ENCODE measurements at regions not wholly inside any gene's neighbourhood (a gene's known extent, or its start where the extent isn't known, plus 50 kb on each side); places are given as distances from the start of the nearest gene placed in this dataset.

DNA sequence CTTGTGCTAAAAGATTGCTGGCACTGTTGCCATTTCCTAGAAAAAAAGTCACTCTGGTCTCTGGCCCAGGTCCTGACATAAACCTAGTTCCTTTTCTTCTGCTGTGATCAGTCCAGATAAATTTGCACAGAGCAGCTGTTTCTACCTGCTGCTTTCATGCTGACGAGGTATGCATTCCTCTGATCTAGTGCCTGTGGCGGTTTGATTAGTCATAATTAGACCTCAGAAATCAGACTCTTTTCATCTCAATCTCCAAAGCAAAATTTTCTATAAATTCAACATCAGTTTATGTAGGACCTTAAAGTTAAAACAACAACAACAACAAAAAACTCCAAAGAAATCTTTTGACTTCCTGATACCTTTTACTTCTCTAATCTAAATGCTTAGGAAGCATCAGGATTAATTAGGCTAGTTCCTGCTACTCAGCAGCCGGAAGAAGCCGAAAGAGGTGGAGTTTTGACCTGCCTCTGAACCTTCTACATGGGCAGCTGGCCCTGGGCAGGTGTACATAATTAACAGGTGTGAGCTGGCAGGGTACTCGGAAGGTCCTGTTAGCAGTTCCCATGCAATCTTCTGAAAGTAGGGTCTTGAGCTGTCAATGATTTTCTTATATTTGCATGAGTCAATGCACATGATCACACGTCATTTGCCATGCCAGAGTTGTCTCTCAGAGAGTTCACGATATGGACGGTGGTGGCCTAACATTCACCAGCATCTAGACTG, 83.3 kb upstream of the CCDC112 start:
- TF ChIP-seq, protein P1, sequence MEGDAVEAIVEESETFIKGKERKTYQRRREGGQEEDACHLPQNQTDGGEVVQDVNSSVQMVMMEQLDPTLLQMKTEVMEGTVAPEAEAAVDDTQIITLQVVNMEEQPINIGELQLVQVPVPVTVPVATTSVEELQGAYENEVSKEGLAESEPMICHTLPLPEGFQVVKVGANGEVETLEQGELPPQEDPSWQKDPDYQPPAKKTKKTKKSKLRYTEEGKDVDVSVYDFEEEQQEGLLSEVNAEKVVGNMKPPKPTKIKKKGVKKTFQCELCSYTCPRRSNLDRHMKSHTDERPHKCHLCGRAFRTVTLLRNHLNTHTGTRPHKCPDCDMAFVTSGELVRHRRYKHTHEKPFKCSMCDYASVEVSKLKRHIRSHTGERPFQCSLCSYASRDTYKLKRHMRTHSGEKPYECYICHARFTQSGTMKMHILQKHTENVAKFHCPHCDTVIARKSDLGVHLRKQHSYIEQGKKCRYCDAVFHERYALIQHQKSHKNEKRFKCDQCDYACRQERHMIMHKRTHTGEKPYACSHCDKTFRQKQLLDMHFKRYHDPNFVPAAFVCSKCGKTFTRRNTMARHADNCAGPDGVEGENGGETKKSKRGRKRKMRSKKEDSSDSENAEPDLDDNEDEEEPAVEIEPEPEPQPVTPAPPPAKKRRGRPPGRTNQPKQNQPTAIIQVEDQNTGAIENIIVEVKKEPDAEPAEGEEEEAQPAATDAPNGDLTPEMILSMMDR (IDR thresholded peaks at IDR 0.05; ENCODE audit: low read depth, low read length, missing control alignments) = no peak
- DNase-seq (ENCODE audit: low read depth) = peak; percentile 21
- H3K4me3 ChIP-seq (ENCODE audit: low read depth, low read length) = no peak overlapping the region

DNA sequence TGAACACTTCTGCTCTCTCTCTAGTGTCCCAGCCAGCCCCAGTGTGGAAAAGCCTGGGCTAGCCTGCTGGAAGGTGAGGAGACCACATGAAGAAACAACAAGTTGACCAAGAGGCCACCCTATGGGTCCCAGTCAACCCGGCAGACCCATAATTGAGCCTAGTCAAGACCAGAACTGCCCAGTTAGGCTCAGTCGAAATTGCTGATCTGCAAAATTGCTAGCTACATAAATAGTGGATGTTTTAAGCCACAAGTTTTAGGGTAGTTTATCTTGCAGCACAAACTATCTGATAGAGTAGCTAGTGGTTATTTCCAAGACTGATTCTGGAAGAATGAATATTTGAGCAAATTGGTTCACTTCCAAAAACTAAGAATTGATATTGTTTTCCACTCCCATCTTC, 82.3 kb upstream of the CCDC112 start:
- no peak for DNase-seq (ENCODE audit: low read depth)

GRCh38 chr5:115377468-115378217, 81.2 kb upstream of the CCDC112 start:
- TF ChIP-seq, protein P1 (IDR thresholded peaks at IDR 0.05; ENCODE audit: low read depth, low read length, missing control alignments) = no peak
- peak; percentile 22 for DNase-seq (ENCODE audit: low read depth)
- no peak overlapping the region for H3K4me3 ChIP-seq (ENCODE audit: low read depth, low read length)

More for the DNA sequence above, 82.3 kb upstream of the CCDC112 start:
- H3K4me3 ChIP-seq (ENCODE audit: low read depth, low read length) = no peak overlapping the region
- TF ChIP-seq, protein P1 (IDR thresholded peaks at IDR 0.05; ENCODE audit: low read depth, low read length, missing control alignments) = no peak

DNA sequence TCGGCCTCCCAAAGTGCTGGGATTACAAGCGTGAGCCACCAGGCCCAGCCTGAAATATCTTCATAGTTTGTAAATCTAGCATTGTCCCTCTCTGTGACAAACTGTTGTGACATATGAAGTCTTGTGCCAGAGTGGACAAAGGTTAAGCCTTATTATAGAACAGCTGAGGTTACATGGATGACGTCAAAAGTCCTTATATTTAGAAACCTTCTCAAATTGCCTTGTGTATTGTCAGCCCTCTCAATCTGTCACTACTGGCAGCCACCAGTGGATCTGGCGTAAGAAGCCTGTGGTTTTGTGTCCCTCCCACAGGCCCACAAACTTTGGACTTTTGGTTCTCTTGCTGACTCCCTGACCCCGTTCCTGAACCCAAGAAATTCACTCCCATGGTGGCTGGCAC, 79.4 kb upstream of the CCDC112 start:
- DNase-seq (ENCODE audit: low read depth) = no peak
- TF ChIP-seq, protein P1 (IDR thresholded peaks at IDR 0.05; ENCODE audit: low read depth, low read length, missing control alignments) = no peak
- no peak overlapping the region for H3K4me3 ChIP-seq (ENCODE audit: low read depth, low read length)

DNA sequence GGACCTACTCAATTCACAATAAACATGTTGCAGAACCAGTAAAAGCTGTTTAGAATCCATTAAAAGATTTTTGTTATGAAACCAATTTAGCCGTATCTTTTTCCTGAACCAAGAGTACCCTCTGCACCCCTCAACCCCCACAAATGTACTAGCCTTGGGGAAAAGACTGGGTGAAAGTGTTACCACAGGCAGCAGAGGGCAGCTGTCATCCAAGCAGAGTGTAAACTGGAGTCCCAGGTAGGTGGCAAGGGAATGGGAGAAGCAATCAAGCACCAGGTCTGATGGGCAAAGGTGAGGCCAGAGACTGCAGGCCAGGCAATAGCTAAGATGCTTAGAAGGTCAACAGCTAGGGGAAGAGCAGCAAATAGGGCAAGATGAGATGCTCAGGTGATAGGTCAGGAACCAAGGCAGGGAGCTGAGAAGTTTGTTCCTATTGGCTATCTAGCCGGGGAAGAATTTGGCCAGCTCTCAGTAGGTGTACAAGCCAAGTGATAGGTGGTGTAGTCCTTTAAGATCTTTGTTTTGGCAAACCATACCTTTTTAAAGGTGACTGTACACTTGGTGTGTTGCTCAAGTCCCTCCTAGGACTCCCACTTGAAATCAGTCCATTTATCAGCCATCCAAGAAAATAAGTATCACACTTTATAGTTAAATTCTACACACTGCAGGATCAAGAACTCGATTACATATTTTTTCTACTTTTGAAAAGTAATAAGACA, 77.8 kb upstream of the CCDC112 start:
- TF ChIP-seq, protein P1 (IDR thresholded peaks at IDR 0.05; ENCODE audit: low read depth, low read length, missing control alignments) = no peak
- H3K4me3 ChIP-seq (ENCODE audit: low read depth, low read length) = no peak overlapping the region
- DNase-seq (ENCODE audit: low read depth) = no peak

DNA sequence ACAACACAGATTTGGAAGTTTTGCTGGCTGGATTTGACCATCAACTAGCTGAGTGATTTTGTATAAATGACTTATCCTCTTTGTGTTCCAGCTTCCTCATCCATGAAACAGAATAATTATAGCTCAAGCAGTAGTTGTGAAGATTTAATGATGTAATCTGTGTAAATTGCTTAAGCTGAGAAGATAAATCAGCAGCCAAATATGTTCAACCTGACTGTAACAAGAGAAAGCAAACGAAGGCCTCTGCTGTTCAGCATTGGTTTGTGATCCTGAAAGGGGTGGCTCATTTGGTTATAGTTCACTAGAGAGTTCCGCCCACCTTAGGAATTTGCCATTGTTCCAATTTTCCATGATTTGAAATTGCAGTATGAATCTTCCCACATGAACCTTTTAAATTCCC, 75.7 kb upstream of the CCDC112 start:
- no peak overlapping the region for H3K4me3 ChIP-seq (ENCODE audit: low read depth, low read length)
- DNase-seq (ENCODE audit: low read depth) = no peak
- TF ChIP-seq, protein P1 (IDR thresholded peaks at IDR 0.05; ENCODE audit: low read depth, low read length, missing control alignments) = no peak
